ENCODE measurements at regions not wholly inside any gene's neighbourhood (a gene's known extent, or its start where the extent isn't known, plus 50 kb on each side); places are given as distances from the start of the nearest gene placed in this dataset.

DNA sequence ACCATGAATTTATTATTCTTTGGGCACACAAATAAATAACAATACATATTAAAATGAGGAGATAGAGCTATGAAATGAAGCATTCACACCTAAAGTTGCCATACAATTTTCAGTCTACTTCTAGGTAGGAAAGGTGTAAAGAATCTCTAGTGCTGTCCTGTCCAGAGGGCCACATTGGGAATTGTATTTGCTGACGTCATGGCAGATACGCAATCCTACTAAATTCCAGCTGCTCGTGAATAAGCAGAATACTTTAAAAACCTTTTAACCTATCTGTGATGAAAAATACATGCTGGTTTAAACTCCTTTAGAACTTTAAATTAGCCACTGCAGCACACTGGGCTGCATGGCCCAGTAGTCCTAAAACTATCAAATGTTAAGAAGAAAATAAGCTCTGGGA lies 236.1 kb downstream of the FSCB start:
- DNase-seq (no peak), ATAC-seq (ENCODE audit: low read depth) (no peak)
- H3K79me1 ChIP-seq (ENCODE audit: low read depth in 1 of 2, low read length in 2 of 2) = no peaks in the 10 kb centered on the region
- in situ Hi-C loops (cut with MboI; ENCODE audit: low sequenced_read_pairs) = no loop called here
- dilution Hi-C loops (cut with HindIII; ENCODE audit: low sequenced_read_pairs, unreplicated experiment) = no loop called here
- H3K4me2 ChIP-seq (ENCODE audit: low read depth, low read length) = no peak overlapping the region
- ChIA-PET CTCF (no interaction called here), POLR2A (ENCODE audit: unreplicated experiment) (no interaction called here)
- H2BK5ac ChIP-seq (ENCODE audit: low read depth, low read length, poor library complexity, severe bottlenecking) = no peak overlapping the region
- H3K23ac ChIP-seq (ENCODE audit: low read depth, low read length) = no peak overlapping the region
- H3K18ac ChIP-seq (ENCODE audit: low read depth, low read length) = no peak overlapping the region
- H3K27ac ChIP-seq (ENCODE audit: insufficient read depth, low read length) = no peak overlapping the region
- intact Hi-C loops (cut with micrococcal nuclease) = no loop called here
- no TSS peak for BruUV-seq (replicated peaks)
- no peak overlapping the region for H4K91ac ChIP-seq (ENCODE audit: insufficient read depth, low read depth, low read length)
- TF ChIP-seq USF2 (IDR thresholded peaks at IDR 0.05; ENCODE audit: low read depth, low read length) = no peak
- no peak for TF ChIP-seq SMC3 (IDR thresholded peaks at IDR 0.05; ENCODE audit: low read depth, low read length)
- TF ChIP-seq RCOR1 (IDR thresholded peaks at IDR 0.05; ENCODE audit: insufficient replicate concordance, low read length) = no peak
- no peak for TF ChIP-seq RFX5 (IDR thresholded peaks at IDR 0.05; ENCODE audit: low read depth, low read length)
- H2BK15ac ChIP-seq (ENCODE audit: low read depth, low read length) = no peak overlapping the region
- H2AFZ ChIP-seq (replicated peaks; ENCODE audit: low read length, poor library complexity) = no peak overlapping the region
- no peak overlapping the region for H4K8ac ChIP-seq (ENCODE audit: low read depth in 2 of 2, low read length in 2 of 2)
- H3K9ac ChIP-seq (ENCODE audit: low read depth, low read length) = no peak overlapping the region
- H3K14ac ChIP-seq (replicated peaks; ENCODE audit: low read depth, low read length) = no peak overlapping the region
- no peak overlapping the region for H4K5ac ChIP-seq (ENCODE audit: low read depth, low read length)
- H3K9me1 ChIP-seq (ENCODE audit: insufficient read depth, low read length) = no peaks in the 10 kb centered on the region
- no peak overlapping the region for H2BK120ac ChIP-seq (ENCODE audit: low read depth, low read length)
- no peaks in the 10 kb centered on the region for H4K20me1 ChIP-seq (ENCODE audit: insufficient read depth, low read length)
- WGBS, 2 experiments (ENCODE audit: extremely low coverage in 2 of 2, insufficient read length in 1 of 2) = no CpG with 5 or more reads among the region's 3 CpGs
- H3K4me1 ChIP-seq (ENCODE audit: control insufficient read depth, insufficient read depth, low read length) = no peaks in the 10 kb centered on the region
- H3K56ac ChIP-seq (ENCODE audit: extremely low read depth, insufficient read depth, low read length) = no peak overlapping the region
- H3K4ac ChIP-seq (ENCODE audit: low read depth, low read length) = no peak overlapping the region
- H2AK5ac ChIP-seq (ENCODE audit: low read depth, low read length) = no peak overlapping the region
- no peak overlapping the region for H3K4me3 ChIP-seq (ENCODE audit: insufficient read depth, low read depth, low read length)
- no peak overlapping the region for H2AK9ac ChIP-seq (replicated peaks; ENCODE audit: low read depth, low read length, poor library complexity)
- H2BK20ac ChIP-seq (ENCODE audit: low read depth, low read length) = no peak overlapping the region
- no peaks in the 10 kb centered on the region for H3K9me3 ChIP-seq (ENCODE audit: control insufficient read depth, insufficient read depth, low read length)
- H3K27me3 ChIP-seq (ENCODE audit: control insufficient read depth, insufficient read depth, low read length) = no peaks in the 10 kb centered on the region
- H3K36me3 ChIP-seq (ENCODE audit: control insufficient read depth, insufficient read depth, low read length) = no peaks in the 10 kb centered on the region
